K562 (cell line): ENCODE measurements at regions not wholly inside any gene's neighbourhood (a gene's known extent, or its start where the extent isn't known, plus 50 kb on each side); places are given as distances from the start of the nearest gene placed in this dataset.

Experiments
- ATAC-seq: fragments of 200-7000 bp; cut with Tn5 transposase; 3 replicates; pipeline ENCODE4 v1.9.1; 2020; ENCODE audit warnings: moderate library complexity
- BruUV-seq: library from RNA; stranded (reverse); fragments of 400-500 nt; replicated peaks from 2 replicates; lab custom pipeline; 2021; lab: Mats Ljungman, UMichigan
- CTCF ChIA-PET: fragments of 300-600 bp; formaldehyde crosslinking; extraction: SDS; loops from one replicate; lab custom pipeline; 2021; ENCODE audit warnings: low intra/inter-chr PET ratio; lab: Yijun Ruan, JAX
- POLR2A ChIA-PET: fragments of 300-600, 350-650 bp; sonication (Branson Sonifier 250); formaldehyde crosslinking; extraction: SDS; loops from one replicate; lab custom pipeline; 2021; ENCODE audit warnings: antibody characterized with exemption, inconsistent platforms; lab: Yijun Ruan, JAX
- DNase-seq, 4 experiments: peaks; one replicate each; pipeline versions ENCODE4 v3.0.0 to v3.0.0-alpha.2; 2011 to 2018; ENCODE audit warnings: low spot score in 3 of 4, mixed read lengths in 3 of 4; ENCODE audit errors: extremely low read depth in 1 of 4
- FAIRE-seq: peaks from 2 replicates; lab custom pipeline; 2011; peaks lifted over from hg19 to GRCh38; lab: Jason Lieb, UNC
- H2AFZ ChIP-seq: 2 replicates; pipeline ENCODE4 v1.6.0; 2011; ENCODE audit warnings: low read depth, low read length, control low read depth, inconsistent platforms
- H3K27ac ChIP-seq: fragments of 200-600 bp; 3 replicates; pipeline ENCODE4 v1.8.0; 2011; ENCODE audit warnings: low read depth, mild to moderate bottlenecking, control low read depth, inconsistent platforms, low read length, moderate library complexity, mixed read lengths; ENCODE audit errors: extremely low read depth
- H3K27me3 ChIP-seq, 2 experiments: fragments of 300-600 bp in 1 of 2; 2 replicates in 1 of 2; 3 replicates in 1 of 2; pipeline versions ENCODE4 v1.6.0 to v1.8.0; 2011; ENCODE audit warnings: inconsistent platforms in 2 of 2, low read length in 2 of 2, mild to moderate bottlenecking in 1 of 2, mixed read lengths in 1 of 2, moderate library complexity in 1 of 2; ENCODE audit not compliant: control insufficient read depth in 2 of 2, insufficient read depth in 2 of 2
- H3K36me3 ChIP-seq: fragments of 300-600 bp; 3 replicates; pipeline ENCODE4 v1.8.0; 2011; ENCODE audit warnings: mild to moderate bottlenecking, low read length, inconsistent platforms; ENCODE audit not compliant: control insufficient read depth, insufficient read depth
- H3K4me1 ChIP-seq, 2 experiments: fragments of 200-600 bp in 1 of 2; replicated peaks in 1 of 2; 2 replicates in 1 of 2; 3 replicates in 1 of 2; pipeline versions ENCODE4 v1.5.1 to v1.8.0; 2011; ENCODE audit warnings: inconsistent platforms in 2 of 2, low read length in 2 of 2, mild to moderate bottlenecking in 1 of 2, mixed read lengths in 1 of 2, moderate library complexity in 1 of 2; ENCODE audit not compliant: control insufficient read depth in 2 of 2, insufficient read depth in 2 of 2
- H3K4me2 ChIP-seq: 2 replicates; pipeline ENCODE4 v1.6.1; 2011; ENCODE audit warnings: low read length, control low read depth, inconsistent platforms, mixed read lengths; ENCODE audit not compliant: insufficient read depth
- H3K4me3 ChIP-seq: fragments of 200-600 bp; sonication (generic), shearing (Covaris generic); 2 replicates; pipeline ENCODE4 v1.5.1; 2016; ENCODE audit warnings: control low read depth, inconsistent platforms
- H3K79me2 ChIP-seq: fragments of 200-600 bp; 3 replicates; pipeline ENCODE4 v1.8.0; 2011; ENCODE audit warnings: low read length, inconsistent platforms; ENCODE audit not compliant: control insufficient read depth, insufficient read depth
- H3K9ac ChIP-seq, 2 experiments: 2 replicates each; pipeline versions ENCODE4 v1.6.0 to v1.6.1; 2011; ENCODE audit warnings: low read depth in 2 of 2, low read length in 2 of 2, control low read depth in 1 of 2, inconsistent platforms in 1 of 2, mild to moderate bottlenecking in 1 of 2, mixed read lengths in 1 of 2; ENCODE audit not compliant: insufficient read depth in 1 of 2
- H3K9me1 ChIP-seq: one replicate; pipeline ENCODE4 v1.6.0; 2011; ENCODE audit warnings: inconsistent platforms, mild to moderate bottlenecking, low read length, moderate library complexity; ENCODE audit not compliant: control insufficient read depth, insufficient read depth
- H3K9me3 ChIP-seq: replicated peaks from 2 replicates; pipeline ENCODE4 v1.5.1; 2011; ENCODE audit warnings: low read depth, low read length, inconsistent platforms; ENCODE audit not compliant: control insufficient read depth, insufficient read depth
- H4K20me1 ChIP-seq: replicated peaks from 2 replicates; pipeline ENCODE4 v1.6.1; 2011; ENCODE audit warnings: low read length, inconsistent platforms, mixed read lengths; ENCODE audit not compliant: control insufficient read depth, insufficient read depth
- C11orf30 ChIP-seq: fragments of 450-650 bp; IDR thresholded peaks from 2 replicates; pipeline ENCODE4 v1.6.1; 2016; ENCODE audit warnings: low read depth, mild to moderate bottlenecking
- FOSL1 ChIP-seq: fragments of 200-800 bp; sonication (Bioruptor generic); conservative IDR thresholded peaks from 2 replicates; pipeline ENCODE4 v1.6.1; 2016; ENCODE audit warnings: missing genetic modification characterization, missing compliant biosample characterization
- MAFG ChIP-seq: fragments of 450-650 bp; conservative IDR thresholded peaks from 2 replicates; pipeline ENCODE4 v1.6.1; 2016; ENCODE audit warnings: missing genetic modification characterization, missing compliant biosample characterization
- MXI1 ChIP-seq: IDR thresholded peaks from 2 replicates; pipeline ENCODE4 v1.6.1; 2011; ENCODE audit warnings: low read depth, mild to moderate bottlenecking, improper control_type of control experiment, low read length
- NFE2 ChIP-seq: IDR thresholded peaks from 2 replicates; pipeline ENCODE4 v1.6.1; 2014; ENCODE audit warnings: antibody characterized with exemption, low read depth
- NFE2L1 ChIP-seq: fragments of 450-650 bp; IDR thresholded peaks from 2 replicates; pipeline ENCODE4 v1.6.1; 2016; ENCODE audit warnings: missing genetic modification characterization, low read depth, mild to moderate bottlenecking, missing compliant biosample characterization, moderate library complexity, borderline replicate concordance
- RBM17 ChIP-seq: fragments of 200-400 bp; formaldehyde crosslinking; IDR thresholded peaks from 2 replicates; pipeline ENCODE4 v1.6.1; 2017; ENCODE audit warnings: low read depth, mild to moderate bottlenecking, low read length, borderline replicate concordance
- TAF15 ChIP-seq: fragments of 200-400 bp; formaldehyde crosslinking; IDR thresholded peaks from 2 replicates; pipeline ENCODE4 v1.6.1; 2017; ENCODE audit warnings: mild to moderate bottlenecking, low read depth, low read length, moderate library complexity
- ZNF766 ChIP-seq: fragments of 200-800 bp; sonication (Bioruptor generic); conservative IDR thresholded peaks from 2 replicates; pipeline ENCODE4 v1.6.1; 2016; ENCODE audit warnings: missing genetic modification characterization, missing compliant biosample characterization
- ZNF77 ChIP-seq: fragments of 250-450 bp; sonication (Bioruptor Pico); IDR thresholded peaks from 2 replicates; pipeline ENCODE4 v1.5.0; 2020
- WGBS: fragments of 100-300 bp; shearing (Covaris generic); methylation state at CpG from one replicate; pipeline ENCODE4 v1.1.6; 2016; ENCODE audit warnings: low coverage, mixed read lengths; ENCODE audit not compliant: insufficient coverage; ENCODE audit errors: missing lambda C conversion rate; 5-methylcytosine and 5-hydroxymethylcytosine counted together
- in situ Hi-C: fragments of 300-500 bp; cut with MboI; formaldehyde crosslinking; loops from 4 replicates; pipeline ENCODE4 v1.15.0; 2018; ENCODE audit warnings: inconsistent platforms, mixed read lengths
- intact Hi-C: fragments of 100-400 bp; cut with micrococcal nuclease; formaldehyde crosslinking; loops from 2 replicates; pipeline ENCODE4 v1.14.2; 2022

- Histone ChIP-seq H3K4me1 (no peaks in the 10 kb centered on the region), H3K9me1 (no peaks in the 10 kb centered on the region), H2AFZ (no peak overlapping the region), H3K9ac (no peak overlapping the region), H3K9me3 (no peaks in the 10 kb centered on the region), H3K27me3 (no peaks in the 10 kb centered on the region), H3K36me3 (no peaks in the 10 kb centered on the region), H3K4me3 (no peak overlapping the region), H3K4me2 (no peak overlapping the region), H4K20me1 (no peaks in the 10 kb centered on the region), H3K79me2 (no peaks in the 10 kb centered on the region), H3K27ac (no peak overlapping the region)
- in situ Hi-C loops (no loop called here), intact Hi-C loops (no loop called here)
- DNase-seq (no peak), ATAC-seq (no peak), FAIRE-seq (no peak)
- ChIA-PET POLR2A (no interaction called here), CTCF (no interaction called here)
- TF ChIP-seq MXI1 = no peak
- peak; percentile 26; the same call in 1 of the 2 replicates for TF ChIP-seq C11orf30
- TF ChIP-seq ZNF766 (CRISPR knock-in tag) = no peak
- TF ChIP-seq MAFG (tag) = peak; percentile 58
- TF ChIP-seq ZNF77 (CRISPR knock-in tag) = no peak
- peak; percentile 54; the same call in 1 of the 2 replicates for TF ChIP-seq FOSL1
- 0 out of 2 replicates have a peak, but pooled peaks have one; percentile 7 for TF ChIP-seq NFE2
- TF ChIP-seq RBM17 = no peak
- no peak for TF ChIP-seq NFE2L1 (tag)
- no peak for TF ChIP-seq TAF15
- no TSS peak for BruUV-seq
- WGBS = 0% methylated on average over 9 of the region's 9 CpGs
These were observed 99.3 kb upstream of the GRPR start for GRCh38 chrX:16023790-16024734.
